Upper lobe of left lung (tissue), 6 donors: ENCODE measurements at regions not wholly inside any gene's neighbourhood (a gene's known extent, or its start where the extent isn't known, plus 50 kb on each side); places are given as distances from the start of the nearest gene placed in this dataset.

Source experiments
- ATAC-seq, 2 donors: fragments of 200-7000 bp; cut with Tn5 transposase; one replicate each; pipeline ENCODE4 v1.9.1; 2022; ENCODE audit warnings: mild to moderate bottlenecking in 2 of 2, moderate library complexity in 2 of 2; ENCODE audit not compliant: low FRiP score in 2 of 2
- DNase-seq, 2 donors: peaks; one replicate each; pipeline ENCODE4 v3.0.0-alpha.2; 2019 to 2020
- H3K27ac ChIP-seq, 4 donors: fragments of 200-600 bp; sonication (generic); one replicate each; pipeline ENCODE4 v1.5.1; 2016 to 2019
- H3K27me3 ChIP-seq, 4 donors: fragments of 200-600 bp; sonication (generic); one replicate each; pipeline ENCODE4 v1.5.1; 2017 to 2019
- H3K36me3 ChIP-seq, 4 donors: fragments of 200-600 bp; sonication (generic); one replicate each; pipeline ENCODE4 v1.5.1; 2016 to 2019
- H3K4me1 ChIP-seq, 4 donors: fragments of 200-600 bp; sonication (generic); one replicate each; pipeline ENCODE4 v1.5.1; 2018 to 2019
- H3K4me3 ChIP-seq, 4 donors: fragments of 200-600 bp; sonication (generic); one replicate each; pipeline ENCODE4 v1.5.1; 2017 to 2019; ENCODE audit warnings: mild to moderate bottlenecking in 2 of 4, moderate library complexity in 1 of 4
- H3K9me3 ChIP-seq, 4 donors: fragments of 200-600 bp; sonication (generic); one replicate each; pipeline ENCODE4 v1.5.1; 2018 to 2019
- CTCF ChIP-seq, 6 experiments: fragments of 450-650 bp in 4 of 6; fragments of 200-600 bp in 2 of 6; sonication (generic) in 2 of 6; IDR thresholded peaks; one replicate each; pipeline ENCODE4 v1.5.1; 2016 to 2019; ENCODE audit warnings: antibody characterized with exemption in 6 of 6
- EP300 ChIP-seq, 4 donors: sonication (generic); formaldehyde crosslinking; IDR thresholded peaks; one replicate each; pipeline ENCODE4 v1.5.1; 2017; ENCODE audit warnings: antibody characterized with exemption in 4 of 4, control low read depth in 2 of 4
- POLR2A ChIP-seq, 4 donors: fragments of 450-650 bp; IDR thresholded peaks; one replicate each; pipeline ENCODE4 v1.5.1; 2016 to 2017; ENCODE audit warnings: antibody characterized with exemption in 4 of 4, mild to moderate bottlenecking in 2 of 4
- POLR2AphosphoS5 ChIP-seq, 2 donors: sonication (generic); formaldehyde crosslinking; IDR thresholded peaks; one replicate each; pipeline ENCODE4 v1.5.1; 2017; ENCODE audit warnings: antibody characterized with exemption in 2 of 2
- WGBS, 2 donors: methylation state at CpG; one replicate each; pipeline ENCODE4 v1.1.5; 2017 to 2018; 5-methylcytosine and 5-hydroxymethylcytosine counted together
- donor health status: DM: no; HTN: no; CAD: no; lungs with moderate emphysema.
- donor health status: DM: no; HTN: yes; CAD: no; lungs with severe emphysema.

DNA sequence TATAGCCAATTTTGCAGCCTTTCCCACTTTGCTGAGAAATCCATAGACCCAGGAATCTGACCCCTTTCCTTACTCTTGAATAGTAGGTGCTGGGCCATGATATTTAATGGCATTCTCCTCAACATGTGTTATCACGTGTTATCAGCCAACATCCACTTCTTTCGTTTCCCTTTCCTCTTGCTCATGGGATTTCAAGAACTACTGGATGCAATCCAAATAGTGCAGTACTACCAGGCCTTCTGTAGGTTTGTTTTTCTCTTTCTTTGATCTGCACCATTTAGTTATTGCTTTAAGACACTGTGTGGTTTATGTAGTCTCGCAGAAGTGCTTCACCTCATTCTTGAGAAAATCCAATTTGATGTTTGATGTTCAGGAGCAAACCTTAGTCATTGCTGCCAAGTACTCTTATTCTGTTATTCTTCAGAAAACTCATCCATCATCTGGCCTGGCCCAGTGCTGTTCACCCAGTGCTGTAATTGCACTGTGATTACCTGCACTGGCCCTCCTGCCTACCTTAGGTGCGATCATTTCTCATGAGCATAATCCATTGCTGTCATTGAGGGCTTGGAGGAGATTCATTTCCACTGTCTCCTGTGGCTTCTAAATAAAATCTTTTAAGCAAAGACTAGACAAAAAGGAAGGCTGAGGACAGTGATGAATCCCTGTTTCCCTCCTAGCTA, 315.3 kb downstream of the BMPER start:
- Histone ChIP-seq H3K36me3 (no peaks in the 10 kb centered on the region), H3K4me1 (no peaks in the 10 kb centered on the region), H3K27ac (no peak overlapping the region), H3K4me3 (no peak overlapping the region), H3K9me3 (no peaks in the 10 kb centered on the region), H3K27me3 (no peaks in the 10 kb centered on the region)
- DNase-seq = no peak
- no peak for ATAC-seq
- WGBS, 2 donors = 49 to 52% methylated on average over 4 of the region's 4 CpGs
- no peak for TF ChIP-seq POLR2A (IDR thresholded peaks at IDR 0.05)
- no peak for TF ChIP-seq POLR2AphosphoS5 (IDR thresholded peaks at IDR 0.05)
- no peak for TF ChIP-seq CTCF (IDR thresholded peaks at IDR 0.05)
- no peak for TF ChIP-seq EP300 (IDR thresholded peaks at IDR 0.05)

DNA sequence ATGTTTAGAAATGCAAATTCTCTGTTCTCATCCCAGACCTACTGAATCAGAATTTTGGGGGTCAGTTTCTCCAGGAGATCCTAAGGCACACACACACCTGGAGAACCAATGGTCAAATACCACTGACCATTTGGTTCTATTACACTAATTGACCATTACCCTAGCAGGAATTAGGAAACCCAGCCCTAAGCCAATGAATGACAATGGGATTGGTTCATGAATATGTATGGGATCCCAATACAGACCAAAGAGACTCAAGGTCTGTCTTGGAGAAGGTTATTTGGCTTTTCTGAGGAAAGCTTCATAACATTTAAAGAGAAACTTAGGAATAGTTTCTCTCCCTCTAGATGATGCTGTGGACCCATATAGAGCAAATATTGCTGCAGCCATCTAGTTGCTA, 317.0 kb downstream of the BMPER start:
- H3K36me3 ChIP-seq = no peaks in the 10 kb centered on the region
- ATAC-seq = no peak
- no peak overlapping the region for H3K27ac ChIP-seq
- no peak for DNase-seq
- no peaks in the 10 kb centered on the region for H3K27me3 ChIP-seq
- H3K4me1 ChIP-seq = no peaks in the 10 kb centered on the region
- no peaks in the 10 kb centered on the region for H3K9me3 ChIP-seq
- TF ChIP-seq EP300 (IDR thresholded peaks at IDR 0.05) (no peak), POLR2A (IDR thresholded peaks at IDR 0.05) (no peak), POLR2AphosphoS5 (IDR thresholded peaks at IDR 0.05) (no peak), CTCF (IDR thresholded peaks at IDR 0.05) (no peak)
- no peak overlapping the region for H3K4me3 ChIP-seq

GRCh38 chr7:34222722-34223121, 317.4 kb downstream of the BMPER start:
- 46 to 63% methylated on average over 1 of the region's 1 CpG for WGBS, 2 donors
- Histone ChIP-seq H3K4me1 (no peaks in the 10 kb centered on the region), H3K9me3 (no peaks in the 10 kb centered on the region), H3K36me3 (no peaks in the 10 kb centered on the region), H3K27me3 (no peaks in the 10 kb centered on the region), H3K4me3 (no peak overlapping the region), H3K27ac (no peak overlapping the region)
- ATAC-seq = no peak
- DNase-seq = no peak
- no peak for TF ChIP-seq POLR2AphosphoS5 (IDR thresholded peaks at IDR 0.05)
- TF ChIP-seq CTCF (IDR thresholded peaks at IDR 0.05) = no peak
- no peak for TF ChIP-seq POLR2A (IDR thresholded peaks at IDR 0.05)

- Histone ChIP-seq H3K9me3 (no peaks in the 10 kb centered on the region), H3K4me3 (no peak overlapping the region)
- 68 to 71% methylated on average over 1 of the region's 1 CpG for WGBS, 2 donors
These were observed 318.9 kb downstream of the BMPER start for GRCh38 chr7:34224281-34224680.

More at GRCh38 chr7:34224281-34224680, 318.9 kb downstream of the BMPER start:
- H3K4me1 ChIP-seq = no peaks in the 10 kb centered on the region
- ATAC-seq = no peak
- DNase-seq = no peak
- TF ChIP-seq POLR2A (IDR thresholded peaks at IDR 0.05) = no peak
- TF ChIP-seq EP300 (IDR thresholded peaks at IDR 0.05) = no peak
- no peak for TF ChIP-seq CTCF (IDR thresholded peaks at IDR 0.05)
- no peak for TF ChIP-seq POLR2AphosphoS5 (IDR thresholded peaks at IDR 0.05)
- no peaks in the 10 kb centered on the region for H3K36me3 ChIP-seq
- H3K27me3 ChIP-seq = no peaks in the 10 kb centered on the region
- no peak overlapping the region for H3K27ac ChIP-seq
